ENCODE measurements at regions not wholly inside any gene's neighbourhood (a gene's known extent, or its start where the extent isn't known, plus 50 kb on each side); places are given as distances from the start of the nearest gene placed in this dataset.

DNA sequence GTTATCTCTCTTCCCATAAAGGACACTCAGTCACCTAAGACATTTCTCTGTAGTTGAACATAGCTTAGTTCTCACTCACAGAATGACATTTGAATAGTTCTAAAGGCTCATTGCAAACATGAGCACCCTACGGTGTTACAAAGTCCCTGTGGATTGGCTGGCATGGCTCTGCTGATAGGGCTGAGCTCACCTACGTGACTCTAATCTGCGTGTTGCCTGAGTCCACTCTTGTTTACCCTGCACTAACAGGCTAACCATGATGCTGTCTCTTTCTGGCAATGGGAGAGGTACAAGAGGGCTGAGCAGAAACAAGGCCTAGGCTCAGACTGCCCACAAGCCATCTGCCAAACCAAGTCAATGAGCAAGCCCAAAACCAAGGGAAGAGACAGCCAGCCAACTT lies 103.6 kb downstream of the PALM2AKAP2 start:
- DNase-seq (ENCODE audit: low read depth), result no peak

DNA sequence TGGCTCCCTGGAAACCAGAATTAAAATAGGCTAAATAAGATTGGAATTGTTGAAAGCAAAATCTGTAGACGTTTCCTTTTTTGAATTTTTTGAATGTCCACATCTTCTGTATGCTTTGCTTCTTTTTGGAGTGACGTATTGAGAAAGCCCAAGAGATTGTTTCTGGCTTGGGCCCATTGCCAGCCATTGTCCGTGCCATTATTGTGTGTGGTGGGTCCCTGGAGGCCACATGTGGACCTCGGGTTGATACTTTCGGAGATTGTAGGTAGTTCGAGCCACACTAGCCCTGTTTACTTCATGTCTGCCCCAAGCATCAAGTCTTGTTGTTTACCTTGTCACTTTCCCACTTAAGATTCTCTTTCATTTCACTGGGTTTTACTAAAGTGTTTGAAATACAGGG lies 106.0 kb downstream of the PALM2AKAP2 start:
- no peak for DNase-seq (ENCODE audit: low read depth)

DNA sequence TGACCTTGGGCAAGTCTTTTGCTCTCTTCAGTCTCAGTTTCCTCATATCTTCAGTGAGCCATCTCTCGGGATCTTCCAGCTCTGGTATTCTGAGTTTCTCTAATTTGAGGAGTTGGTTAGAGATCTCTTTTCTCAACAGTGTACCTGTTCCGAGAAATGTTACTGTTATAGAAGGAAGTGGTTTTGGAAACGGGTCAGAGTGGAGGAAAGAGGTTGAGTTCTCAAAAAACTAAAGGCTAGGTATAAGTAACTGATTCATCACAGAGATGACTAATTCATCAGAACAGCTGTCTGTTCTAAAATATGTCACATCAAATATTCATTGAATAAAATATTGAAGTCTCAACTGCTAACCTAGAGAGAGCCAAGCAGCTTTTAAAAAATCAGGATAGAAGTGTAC lies 106.6 kb downstream of the PALM2AKAP2 start:
- DNase-seq (ENCODE audit: low read depth), result peak; percentile 76

DNA sequence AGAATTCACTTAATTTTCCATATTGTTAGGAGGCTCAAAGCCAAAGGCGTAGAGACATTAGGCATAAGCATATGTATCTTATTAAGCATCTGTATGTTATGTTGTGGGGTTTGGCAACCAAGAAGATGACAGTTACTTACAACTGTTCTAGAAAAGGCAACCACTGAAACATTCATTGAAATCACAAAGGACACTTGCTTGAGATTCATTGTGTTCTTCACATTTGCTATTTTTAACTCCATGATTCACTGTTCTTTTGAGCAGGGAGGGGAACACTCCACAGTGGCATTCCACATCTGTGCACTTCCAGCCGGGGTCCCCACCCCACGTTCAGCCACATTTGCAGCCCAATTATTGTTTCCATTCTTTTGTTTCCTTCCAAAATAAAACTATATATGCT lies 107.1 kb downstream of the PALM2AKAP2 start:
- peak; percentile 87 for DNase-seq (ENCODE audit: low read depth)

DNA sequence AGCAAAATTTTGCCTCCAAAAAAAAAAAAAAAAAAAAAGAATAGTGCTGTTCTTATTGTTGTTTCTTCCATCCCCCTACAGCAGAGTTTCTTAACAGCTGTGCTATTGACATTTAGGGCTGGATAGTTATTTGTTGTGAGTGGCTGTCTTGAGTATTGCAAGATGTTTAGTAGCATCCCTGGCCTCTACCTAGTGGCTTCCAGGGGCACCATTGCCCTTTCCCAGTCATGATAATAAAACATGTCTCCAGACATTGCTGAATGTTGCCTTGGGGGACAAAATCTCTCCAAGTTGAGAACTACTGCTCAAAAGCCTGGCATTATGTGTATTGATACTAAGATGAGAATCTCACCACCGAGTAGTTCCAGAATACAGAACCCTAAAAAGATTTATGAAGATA lies 108.7 kb downstream of the PALM2AKAP2 start:
- no peak for DNase-seq (ENCODE audit: low read depth)

DNA sequence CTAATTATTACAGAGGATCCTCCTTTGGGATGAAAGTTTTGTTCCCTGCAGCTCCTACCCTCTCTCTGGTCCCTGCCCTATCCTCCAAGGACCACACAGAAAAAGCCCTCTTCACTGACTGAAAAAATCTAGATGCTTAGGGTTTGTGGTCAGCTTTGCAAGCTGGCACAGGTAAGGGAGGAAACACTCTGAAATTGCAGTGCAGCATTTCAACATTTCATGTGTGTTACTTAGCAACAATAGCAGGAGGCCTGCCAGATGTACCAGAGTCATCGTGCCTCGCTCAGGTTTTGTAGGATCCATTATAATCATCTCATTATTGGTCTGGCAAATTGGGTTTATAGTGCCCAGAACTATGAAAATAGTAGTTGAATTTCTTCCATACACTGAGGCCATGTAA lies 109.5 kb downstream of the PALM2AKAP2 start:
- no peak for DNase-seq (ENCODE audit: low read depth)

DNA sequence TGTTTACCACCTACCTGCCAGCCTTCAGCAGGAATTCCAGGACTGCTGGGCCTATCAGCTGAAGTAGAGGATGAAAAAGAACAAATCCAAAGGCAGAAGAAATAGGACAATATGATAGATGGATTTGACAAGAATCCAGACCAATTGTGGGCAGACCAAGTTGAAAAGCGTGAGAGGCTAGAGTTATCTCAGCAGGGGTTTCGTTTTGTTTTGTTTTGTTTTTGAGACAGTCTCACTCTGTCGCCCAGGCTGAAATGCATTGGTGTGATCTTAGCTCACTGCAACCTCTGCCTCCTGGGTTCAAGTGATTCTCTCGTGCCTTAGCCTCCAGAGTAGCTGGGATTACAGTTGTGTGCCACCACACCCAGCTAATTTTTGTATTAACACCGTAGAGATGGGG lies 113.2 kb downstream of the PALM2AKAP2 start:
- no peak for DNase-seq (ENCODE audit: low read depth)

DNA sequence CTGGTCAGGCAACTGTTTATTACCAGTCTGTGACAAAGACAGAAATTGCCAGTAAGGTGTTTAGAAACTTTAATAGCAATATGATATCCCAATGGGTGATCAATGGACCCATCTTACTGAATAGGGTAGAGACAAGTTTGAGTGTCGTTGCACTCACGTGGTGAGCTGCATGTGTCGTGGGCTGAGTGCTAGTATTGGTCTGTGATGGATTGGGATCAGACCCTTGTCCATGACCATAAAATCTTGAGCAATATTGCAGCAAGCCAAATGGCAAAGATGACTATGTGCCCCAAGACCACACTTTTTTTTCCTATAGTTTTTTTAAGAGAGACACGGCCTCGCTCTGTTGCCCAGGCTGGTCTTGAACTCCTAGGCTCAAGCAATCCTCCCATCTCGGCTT lies 114.5 kb downstream of the PALM2AKAP2 start:
- no peak for DNase-seq (ENCODE audit: low read depth)

DNA sequence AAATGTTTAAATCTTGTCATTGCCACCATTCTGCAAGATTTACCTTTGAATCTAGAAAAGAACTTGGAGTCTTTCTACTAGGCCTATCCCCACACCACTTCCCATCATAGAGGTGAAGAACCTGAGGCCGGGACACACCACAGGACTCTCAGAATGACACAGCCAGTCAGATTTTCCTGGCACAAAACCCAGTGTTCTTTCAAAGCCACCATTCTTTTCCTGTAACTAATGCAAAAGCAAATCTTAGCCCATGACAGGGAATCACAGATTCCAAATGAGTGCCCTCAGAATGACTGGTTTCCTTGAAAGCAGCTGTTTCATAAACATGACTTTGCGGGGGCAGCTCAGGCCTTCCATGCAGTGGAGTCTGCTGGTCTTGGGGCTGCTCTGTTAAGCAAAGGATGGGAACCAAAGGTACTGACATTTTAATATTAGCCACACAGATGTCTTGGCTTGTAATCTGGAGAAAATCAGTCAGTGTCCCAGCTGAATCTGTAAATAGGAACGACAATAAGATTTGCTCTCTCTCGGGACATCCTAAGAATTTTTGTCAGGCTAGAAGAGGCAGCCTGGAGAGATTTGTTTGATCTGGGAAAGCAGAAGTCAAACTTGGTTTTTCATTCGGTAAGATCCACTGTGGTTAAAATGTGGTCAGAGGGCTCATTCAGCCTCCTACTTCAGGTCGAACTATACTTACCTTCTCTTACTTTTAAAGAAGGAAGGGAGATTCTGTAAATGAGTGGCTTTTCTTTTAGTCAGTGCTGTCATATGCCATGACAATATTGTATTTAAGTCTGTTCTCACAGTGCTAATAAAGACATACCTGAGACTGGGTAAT lies 115.1 kb downstream of the PALM2AKAP2 start:
- DNase-seq (ENCODE audit: low read depth), result peak; percentile 85

DNA sequence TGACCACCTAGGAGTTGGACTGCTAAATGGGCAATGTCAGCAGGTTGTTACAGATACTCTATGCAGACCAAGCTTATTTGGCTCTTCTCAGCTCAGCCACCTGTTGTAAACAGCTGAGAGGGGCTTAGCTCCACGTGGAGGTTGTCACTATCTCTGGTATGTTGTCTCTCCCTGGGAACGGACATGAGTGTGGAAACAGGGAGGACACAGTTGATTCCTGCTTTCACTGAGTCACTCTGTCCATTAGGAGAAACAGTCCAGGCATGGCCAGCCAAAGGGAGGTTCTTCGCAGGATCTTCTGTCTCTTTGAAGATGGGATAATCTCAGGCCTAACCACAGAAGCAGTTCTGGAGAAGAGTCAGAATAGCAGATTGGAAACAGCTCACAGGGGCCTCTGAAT lies 121.2 kb downstream of the PALM2AKAP2 start:
- DNase-seq (ENCODE audit: low read depth), result peak; percentile 98

DNA sequence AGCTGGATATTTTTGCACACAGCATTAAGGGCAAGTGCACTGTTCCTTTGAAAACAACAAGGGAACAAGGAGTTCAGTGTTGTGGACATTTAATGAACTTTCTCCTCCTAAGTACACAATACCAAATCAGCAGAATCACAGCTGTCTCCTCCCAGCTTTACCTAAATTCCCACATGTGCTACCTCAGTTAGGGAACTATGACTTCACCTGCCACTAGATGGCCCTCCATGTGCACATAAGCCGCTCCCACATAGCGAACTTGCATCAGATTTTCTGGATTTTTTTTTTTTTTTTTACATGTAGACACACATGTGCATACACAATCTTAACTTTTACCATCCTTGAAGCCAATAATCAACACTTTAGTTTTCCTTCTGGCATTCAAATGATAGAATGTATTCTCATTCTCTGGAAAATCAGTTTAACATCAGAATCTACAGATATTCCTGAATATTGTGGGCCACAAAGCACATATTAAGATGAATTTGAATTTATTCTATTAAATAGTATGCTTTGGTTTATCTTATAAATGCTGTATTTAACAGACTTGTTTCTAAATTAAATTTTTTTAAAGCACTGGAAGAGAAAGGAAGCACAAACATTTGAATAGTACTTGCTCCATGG lies 123.6 kb downstream of the PALM2AKAP2 start:
- DNase-seq (ENCODE audit: low read depth), result peak; percentile 77

DNA sequence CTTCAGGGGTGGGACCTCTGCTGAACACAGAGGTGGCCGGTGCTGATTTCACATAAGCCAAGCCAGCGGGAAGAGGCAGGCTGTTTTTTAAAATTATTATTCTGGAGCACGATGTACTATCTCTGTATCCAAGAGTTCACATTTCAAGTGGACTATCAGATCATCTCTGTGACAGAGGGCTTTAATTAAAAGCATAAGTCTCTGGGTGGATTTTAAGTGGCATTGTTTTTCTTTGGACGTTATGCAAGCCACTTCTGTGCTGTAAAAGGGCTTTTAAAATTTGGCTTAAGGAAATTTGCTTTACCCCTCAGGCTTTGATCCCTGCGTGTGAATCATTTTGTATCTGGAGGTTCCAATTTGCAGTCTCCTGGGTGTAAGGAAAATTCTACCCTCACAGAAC lies 124.7 kb downstream of the PALM2AKAP2 start:
- no peak for DNase-seq (ENCODE audit: low read depth)

DNA sequence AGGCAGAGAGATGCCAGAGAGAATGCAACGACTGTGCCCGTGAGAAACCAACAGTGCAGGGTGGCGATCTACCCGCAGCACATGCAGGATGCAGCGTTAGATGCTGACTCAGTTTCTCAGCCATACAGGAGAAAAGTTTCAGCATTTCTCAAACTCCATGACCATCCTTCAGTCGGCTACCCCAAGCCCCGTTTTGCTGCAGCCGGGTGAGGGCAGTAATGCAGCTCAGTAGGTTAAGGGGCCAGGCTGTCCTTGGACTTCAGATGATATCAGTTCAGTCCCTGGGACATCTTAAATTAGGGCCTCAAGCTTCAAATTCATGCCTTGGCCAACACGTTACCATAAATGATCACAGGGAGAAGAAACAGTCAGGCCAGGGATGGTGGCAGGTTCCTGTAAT lies 125.5 kb downstream of the PALM2AKAP2 start:
- no peak for DNase-seq (ENCODE audit: low read depth)

DNA sequence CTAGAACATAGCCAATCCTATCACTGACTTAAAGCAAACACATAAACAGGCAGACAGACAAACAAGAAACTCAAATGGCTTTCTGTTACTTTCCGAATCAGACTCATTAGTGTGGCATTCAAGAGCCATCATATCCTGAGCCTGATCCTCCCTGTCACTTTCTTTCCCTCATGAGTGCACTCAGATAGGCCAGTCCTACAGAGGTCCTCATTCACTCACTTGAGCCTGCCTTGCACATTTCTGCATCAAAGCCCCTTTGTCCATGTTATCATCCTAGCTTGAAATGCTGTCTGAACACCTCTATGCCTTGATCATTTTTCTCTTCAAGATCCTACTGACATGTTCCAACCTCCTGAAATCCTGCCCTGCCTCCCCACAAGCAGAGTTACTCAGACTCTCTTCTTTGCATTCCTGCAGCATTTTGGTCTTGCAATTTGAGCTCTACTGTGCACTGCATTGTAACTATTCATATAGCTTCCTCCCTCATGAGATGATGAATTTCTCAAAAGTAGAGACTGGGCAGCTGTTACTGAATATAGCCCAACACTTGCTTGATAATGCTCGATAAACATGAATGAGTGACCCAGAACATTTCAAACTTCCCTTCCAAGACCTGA lies 126.9 kb downstream of the PALM2AKAP2 start:
- peak; percentile 42 for DNase-seq (ENCODE audit: low read depth)

DNA sequence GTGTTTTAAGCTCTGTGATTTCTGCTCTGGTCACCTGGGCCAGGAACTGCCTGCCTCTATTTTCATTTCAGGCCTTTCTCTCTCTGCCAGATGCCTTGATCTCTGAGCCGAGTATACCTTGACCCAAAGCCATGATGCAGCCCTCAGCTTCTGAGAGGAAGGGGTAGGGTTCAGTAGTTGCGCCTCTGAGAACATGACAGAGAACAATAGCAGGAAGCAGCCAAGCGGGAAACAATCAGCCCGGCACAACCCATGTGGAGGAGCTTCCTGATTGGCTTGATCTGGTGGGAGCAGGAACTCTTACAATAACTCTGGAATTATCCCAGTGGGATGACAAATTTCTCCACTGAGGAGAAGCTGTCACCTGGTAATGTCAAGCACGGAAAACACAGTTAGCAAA lies 127.4 kb downstream of the PALM2AKAP2 start:
- no peak for DNase-seq (ENCODE audit: low read depth)

DNA sequence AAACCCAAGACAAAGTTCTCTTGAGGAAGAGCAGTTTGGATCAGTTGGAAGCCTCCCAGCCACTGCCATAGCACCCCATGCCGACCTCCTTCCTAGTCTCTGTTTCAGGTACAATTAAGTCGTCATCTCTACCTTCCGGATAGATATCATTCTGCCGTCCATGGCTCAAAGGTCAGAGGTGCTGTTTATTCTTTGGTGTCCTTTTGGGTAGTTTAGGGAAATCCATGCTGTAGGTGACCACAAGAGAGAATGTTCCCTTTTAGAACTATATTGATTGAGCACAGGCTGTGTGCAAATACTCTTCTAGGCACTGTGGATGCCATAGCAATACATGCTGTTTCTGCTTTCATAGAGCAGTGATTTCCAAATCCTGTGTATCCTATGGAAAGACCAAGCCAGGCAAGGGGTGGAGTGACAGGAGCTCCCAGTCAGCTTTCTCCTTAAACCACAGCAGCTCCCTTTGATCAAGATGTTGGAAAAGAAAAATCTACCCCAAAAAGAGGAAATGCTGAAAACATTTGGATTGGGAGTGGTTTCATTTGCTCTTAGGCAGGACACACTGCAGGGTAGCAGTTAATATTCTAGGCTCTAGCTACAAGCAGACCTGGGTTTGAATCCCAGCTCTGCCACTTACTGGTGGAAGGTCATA lies 127.9 kb downstream of the PALM2AKAP2 start:
- DNase-seq (ENCODE audit: low read depth), result no peak

DNA sequence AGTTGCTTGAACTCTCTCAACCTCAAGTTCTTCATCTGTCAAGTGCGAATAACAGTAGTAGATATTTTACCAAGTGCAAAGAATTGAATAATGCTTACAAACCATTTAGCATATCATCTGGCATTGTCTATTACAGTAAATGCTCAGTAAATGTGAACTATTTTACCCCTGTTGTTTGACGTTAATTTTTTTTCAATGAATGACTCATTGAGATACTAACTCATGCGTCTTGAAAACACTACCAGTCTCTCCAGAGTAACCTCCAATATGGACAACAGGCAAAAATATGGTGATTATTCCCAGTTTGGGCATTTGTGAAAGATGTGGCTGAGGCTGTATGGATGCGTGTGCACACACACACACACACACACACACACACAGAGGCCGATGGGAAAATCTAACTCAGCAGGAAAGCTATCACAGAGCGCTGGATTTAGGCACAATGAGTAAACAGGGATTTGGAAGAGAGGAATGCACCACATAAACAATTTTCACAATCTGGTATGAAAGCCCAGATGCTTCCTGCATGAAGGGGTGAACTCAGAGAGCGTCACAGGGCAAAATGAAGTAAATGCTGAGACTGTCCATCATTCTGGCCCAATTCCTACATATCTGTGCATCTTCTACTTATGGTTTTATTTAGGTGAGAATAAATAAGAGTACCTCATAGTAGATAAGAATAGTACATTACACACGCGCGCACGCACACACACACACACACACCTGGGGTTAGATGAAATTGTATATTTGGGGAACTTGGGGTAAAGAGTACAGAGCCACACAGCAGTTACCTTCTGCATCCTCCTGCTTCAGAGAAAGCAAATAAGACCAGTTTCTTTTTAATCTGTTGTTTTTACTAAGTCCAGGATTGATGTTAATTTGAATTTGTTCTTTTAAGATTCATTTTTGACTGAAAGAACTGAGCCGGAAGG lies 128.7 kb downstream of the PALM2AKAP2 start:
- no peak for DNase-seq (ENCODE audit: low read depth)

DNA sequence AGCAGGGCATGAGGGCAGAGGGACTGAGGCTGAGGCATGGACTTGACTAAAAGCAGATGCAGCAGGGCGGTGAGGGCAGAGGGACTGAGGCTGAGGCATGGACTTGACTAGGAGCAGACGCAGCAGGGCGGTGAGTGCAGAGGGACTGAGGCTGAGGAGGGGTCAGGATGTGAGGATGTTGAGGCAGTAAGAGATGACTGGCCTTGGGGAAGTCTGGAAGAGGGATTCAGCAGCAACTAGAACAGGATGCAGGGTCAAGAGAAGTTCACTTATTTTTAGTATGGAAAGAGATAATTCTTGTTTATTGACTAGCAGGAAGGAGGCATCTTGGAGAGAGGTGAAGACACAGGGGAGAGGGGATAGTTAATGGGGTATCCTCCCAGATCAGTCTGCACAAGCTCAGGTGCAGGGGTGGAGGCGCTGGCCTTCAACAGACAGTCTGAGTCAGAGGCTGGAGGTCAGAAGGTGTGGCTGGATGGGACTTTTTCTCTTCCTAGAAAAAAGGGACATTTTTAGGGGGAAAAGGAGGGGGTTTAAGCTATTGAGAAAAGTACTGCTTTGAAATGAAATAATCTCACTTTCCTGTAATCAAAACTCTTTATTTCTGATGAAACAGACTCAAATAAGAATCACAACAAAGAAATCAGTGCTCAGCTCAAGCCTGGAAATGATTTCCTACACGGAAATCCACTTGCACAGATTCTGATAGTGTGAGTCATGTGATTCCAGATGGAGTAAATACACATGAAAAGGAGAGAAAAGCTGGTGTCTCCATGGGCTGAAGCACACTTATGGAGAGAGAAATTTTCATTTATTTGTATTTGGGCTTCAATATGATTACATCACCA lies 130.9 kb downstream of the PALM2AKAP2 start:
- DNase-seq (ENCODE audit: low read depth), result peak; percentile 66

DNA sequence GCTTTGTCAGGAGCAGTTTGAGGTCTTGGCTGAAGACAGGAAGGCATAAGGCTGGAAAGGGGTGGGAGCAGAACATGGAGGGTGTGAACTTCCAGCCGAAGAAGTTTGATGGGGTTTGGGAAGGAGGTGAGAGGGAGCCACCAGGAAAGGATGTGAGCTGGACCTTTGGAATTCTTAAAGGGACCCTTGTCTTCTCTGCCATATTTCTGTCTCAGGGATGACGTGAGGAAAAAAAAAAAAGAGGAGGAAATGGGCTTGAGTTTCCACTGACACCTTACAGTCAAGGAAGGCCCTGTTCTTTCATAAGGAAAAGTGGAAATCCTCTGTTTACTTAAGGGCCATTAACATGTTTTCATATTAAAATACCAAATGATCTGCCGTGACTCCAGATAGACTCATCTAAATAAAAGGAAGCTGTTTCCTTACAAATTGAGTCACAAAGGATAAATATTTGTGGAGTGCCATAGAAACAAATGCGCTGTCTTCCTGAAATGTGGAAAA lies 132.1 kb downstream of the PALM2AKAP2 start:
- DNase-seq (ENCODE audit: low read depth), result peak; percentile 85
